CD4-positive, alpha-beta T cell treated with Interleukin-21 for 1 hour (primary cell): ENCODE measurements at regions not wholly inside any gene's neighbourhood (a gene's known extent, or its start where the extent isn't known, plus 50 kb on each side); places are given as distances from the start of the nearest gene placed in this dataset.

Experiments used
- DNase-seq: peaks from one replicate; pipeline ENCODE4 v3.0.0-alpha.2; 2020

DNA sequence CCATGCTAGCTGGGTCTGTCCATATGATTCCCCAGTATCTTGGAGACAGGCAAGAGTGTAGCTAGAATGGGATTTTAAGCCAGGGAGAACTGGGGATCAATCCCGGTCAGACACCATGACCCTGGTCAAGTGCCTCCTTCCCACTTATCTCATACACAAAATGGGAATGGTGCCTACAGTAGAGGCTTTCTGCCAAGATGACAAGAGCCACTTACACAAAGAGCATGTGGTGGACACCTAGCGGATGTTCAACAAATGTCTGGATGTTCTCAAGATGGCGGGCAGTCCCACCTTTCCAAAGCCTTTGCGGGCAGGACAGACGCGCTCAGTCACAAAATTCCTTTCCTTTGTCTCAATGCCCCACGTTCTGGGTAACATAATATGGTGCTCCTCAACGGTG lies 57.3 kb downstream of the MAF start:
- no peak for DNase-seq

DNA sequence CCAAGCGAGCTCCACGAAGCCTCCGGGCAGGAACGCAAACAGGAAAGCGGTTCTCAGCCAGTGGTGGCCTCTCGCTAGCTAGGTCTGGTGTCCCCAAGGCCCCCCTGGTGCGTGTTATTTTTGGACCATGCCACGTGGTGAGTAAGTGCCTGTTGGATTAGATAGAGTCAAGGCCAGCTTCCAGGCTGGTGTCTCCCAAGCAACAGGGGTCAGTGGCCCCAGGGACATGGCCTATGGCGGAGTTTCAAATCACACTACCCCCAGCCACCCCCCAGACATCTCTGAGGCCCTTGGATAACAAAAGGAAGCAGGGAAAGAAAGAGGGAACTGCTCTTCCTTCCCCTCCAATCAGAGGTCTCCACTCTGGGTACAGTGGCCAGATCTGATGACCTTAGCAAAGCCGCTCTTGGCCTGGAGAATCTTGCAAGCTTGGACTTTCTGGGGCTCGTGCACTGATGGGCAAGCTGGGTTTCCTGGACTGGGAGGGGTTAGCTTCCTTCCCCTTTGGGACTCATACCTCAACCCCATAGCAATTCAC lies 58.2 kb downstream of the MAF start:
- DNase-seq: no peak

DNA sequence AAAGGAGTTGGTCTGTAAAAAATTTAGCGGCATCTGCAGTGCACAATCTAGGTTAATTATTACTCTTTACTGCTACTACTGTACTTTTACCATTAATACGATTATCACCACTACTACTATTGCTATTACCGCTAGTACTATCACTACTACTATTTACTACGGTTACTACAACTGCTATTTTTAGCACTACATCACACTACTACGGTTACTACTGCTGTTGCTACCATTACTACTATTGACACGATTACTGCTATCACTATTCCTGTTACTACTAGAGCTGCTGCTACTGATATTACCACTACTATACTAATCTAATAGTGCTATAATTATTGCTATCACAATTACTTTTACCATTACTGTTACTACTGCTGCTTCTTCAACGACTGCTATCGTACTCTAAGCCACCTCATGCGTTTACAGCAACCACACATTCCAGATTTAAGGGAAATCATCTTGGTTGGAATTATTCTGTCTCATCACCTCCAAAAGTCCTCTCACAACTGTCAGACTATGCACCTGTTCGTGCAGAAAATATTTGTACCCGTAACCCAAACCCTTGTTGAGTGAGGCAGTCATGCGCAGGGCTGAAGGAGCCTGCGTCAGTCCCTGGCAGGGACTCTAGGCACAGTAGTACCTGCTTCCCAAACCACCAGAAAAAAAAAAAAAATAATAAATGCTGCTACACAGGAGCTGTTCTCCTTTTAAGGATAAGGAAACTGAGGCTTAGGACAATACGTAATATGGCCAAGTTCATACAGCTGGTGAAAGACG lies 59.5 kb downstream of the MAF start:
- no peak for DNase-seq

DNA sequence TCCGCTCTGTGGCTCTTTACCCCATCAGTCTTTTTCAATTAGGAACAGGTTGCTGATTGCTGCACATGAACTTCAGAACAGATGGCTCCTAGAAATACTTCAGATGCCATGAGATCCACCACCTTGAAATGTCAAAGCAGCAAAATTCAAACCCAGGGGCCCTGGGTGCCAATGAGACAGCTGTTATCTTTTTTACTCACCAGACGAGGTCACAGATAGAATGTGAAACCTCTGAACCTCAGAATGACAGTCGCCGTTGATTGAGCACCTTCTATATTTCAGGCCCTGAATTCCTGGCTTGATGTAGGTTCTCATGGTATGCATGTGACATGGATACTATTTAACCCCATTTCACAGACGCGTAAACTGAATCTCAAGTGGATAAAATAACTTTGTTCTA lies 63.0 kb downstream of the MAF start:
- no peak for DNase-seq

DNA sequence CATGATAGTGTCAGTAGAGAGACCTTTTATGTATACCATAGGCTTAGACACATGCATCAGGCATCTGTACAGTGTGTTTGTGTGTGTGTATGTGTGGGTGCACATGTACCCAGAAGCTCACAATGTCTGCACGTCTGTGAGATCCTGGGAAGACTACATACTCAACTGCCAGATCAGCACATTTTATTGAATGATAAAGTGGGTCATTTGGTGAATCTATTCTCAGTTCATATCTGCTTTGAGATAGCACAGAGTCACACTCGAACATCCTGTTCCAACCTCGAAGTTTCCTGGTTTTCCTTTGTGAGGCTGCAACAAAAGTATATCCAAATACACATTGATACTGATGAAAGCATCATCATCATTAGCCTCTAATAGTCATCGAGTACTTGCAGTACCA lies 63.6 kb downstream of the MAF start:
- DNase-seq: no peak

DNA sequence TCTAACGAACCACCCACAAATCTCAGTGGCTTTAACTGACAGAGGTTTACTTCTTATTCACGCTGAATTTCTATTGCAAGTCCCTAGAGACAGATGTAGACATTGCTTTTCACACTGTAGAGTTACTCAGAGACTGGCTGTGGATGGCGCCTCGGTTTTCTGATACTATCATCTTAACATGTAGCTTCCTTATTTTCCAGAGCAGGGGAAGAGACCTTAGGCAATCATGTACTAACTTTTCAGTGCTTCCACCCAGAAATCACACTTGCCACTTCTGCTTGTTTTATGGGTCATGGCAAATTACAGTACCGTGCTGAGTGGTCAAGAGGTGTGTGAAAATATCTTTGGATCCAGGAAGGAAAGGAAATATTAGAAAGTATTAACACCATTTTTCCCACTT lies 65.4 kb downstream of the MAF start:
- DNase-seq: no peak

DNA sequence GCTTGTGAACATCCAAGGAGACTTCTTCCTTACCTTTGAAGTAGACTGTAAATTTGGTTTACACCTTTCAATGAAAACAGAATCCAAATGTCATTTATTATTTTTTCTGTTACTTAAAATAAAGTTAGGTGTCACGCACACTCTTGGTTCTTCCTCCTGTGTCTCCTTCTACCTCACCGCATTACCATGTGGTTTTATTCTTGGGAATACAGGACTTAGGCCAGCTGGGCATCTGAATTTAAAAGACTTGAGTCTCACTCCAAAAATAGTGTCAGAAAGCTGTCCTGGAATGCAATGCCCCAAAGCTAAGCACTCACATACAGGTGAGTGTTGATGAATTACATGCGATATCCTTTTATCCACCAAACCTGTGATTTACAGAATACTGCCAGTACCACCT lies 66.4 kb downstream of the MAF start:
- DNase-seq: no peak

DNA sequence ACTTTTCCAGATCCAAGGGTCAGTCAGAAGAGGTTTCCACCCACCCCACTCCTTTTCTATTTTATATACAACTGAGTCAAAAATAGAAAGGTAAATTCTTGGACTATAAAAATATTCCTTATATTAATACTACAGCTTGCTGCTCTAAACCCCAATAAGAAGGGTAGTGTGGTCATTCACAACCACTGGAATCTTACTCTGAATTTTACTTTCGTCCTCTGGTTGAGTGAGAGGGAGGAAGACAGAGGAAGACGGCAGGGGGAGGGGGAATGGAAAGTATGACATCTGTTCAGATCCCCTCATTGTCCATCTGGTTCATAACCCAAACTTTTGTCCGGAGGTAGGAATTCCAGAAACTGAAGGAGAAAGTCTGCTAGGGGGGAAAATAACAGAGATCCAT lies 67.2 kb downstream of the MAF start:
- DNase-seq: no peak

DNA sequence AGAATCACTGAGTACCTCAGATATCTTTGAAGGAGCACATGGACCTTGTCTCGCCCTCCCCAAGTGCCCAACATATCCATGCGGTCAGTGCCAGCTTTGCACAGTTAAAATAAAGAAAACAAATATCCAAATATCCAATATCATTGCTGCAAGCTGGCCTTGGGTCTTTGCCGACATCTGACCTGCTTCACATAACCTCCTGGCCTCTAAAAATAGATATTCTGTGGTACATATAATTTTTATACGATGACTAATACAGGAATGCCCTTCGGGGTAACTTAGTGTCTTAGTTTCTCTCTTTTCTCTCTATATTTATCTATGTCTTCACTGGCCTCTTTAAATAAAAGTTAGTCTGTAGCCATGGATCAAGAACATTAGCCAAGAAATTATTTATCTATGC lies 67.8 kb downstream of the MAF start:
- DNase-seq: no peak

DNA sequence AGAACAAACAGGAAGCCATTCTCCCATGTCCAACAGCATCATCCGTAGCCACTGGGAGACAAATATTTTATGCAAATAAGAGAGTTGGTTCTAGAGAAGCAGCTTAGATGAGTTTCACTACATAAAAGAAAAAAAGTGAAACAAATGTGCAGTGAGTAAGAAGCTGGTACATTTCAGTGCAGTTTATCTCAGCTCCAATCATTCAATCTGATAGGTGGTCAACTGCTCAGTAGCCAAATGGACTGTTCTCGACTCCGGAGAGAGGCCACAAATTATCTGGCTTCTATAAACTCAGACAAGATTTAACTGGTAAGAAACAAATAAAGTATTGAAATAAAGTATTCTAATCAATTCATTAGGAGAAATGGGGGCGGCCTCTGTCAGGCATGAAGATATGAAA lies 68.3 kb downstream of the MAF start:
- DNase-seq: no peak

DNA sequence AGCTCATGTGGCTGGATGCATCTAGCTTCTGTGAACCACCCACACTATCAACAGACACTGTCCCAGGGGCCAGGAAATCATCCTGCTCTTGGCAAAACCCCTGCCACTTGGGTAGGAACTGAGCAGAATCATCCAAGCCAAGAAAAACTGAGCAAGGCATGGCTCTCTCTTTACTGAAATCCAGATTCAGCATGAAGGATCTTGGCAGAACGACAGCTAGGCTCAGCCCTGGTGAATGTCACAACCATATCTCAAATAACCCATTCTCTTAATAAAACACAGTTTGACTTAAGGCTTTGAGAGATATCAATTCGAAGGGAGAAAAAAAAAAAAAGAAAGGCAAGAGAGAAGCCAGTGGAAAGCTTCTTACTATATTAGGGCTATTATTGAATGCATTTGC lies 72.2 kb downstream of the MAF start:
- no peak for DNase-seq

DNA sequence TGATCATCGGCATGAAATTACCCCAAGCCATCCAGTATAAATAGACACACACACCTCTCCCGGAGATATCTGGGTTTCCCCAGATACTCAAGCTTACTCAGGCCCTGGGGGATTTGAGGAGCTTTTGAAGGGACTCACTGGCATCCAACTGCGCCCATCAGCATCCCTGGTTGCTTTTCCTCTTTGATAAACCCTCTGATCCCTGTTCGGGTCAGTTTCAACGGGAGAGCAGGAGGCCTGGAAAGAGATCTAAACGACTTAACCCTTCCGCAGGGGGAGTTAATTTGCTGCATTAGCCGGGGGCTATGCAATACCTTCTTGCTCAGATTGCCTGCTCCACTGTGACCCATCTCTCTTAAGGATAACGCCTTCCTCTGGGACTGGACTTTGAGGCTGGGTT lies 76.6 kb downstream of the MAF start:
- no peak for DNase-seq

DNA sequence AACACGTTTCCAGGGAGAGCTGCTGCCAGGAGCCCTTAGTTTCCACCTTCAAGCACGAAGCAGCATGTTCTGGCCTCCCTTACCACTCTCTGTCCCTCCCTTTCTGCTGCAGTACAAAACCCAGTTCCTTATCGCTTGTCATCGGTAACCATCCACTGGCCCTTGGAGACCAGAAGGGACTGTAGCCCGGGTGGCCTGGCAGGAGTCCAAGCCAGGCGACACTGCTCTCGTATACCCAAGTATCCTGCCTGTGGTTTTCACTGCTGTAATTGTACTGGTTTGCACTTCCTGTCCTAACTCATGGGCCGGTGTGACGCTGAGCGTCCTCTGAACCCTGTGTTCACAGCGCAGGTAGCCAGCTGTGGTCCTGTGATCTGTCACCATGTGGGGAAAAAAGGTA lies 81.1 kb downstream of the MAF start:
- DNase-seq: peak; percentile 8

DNA sequence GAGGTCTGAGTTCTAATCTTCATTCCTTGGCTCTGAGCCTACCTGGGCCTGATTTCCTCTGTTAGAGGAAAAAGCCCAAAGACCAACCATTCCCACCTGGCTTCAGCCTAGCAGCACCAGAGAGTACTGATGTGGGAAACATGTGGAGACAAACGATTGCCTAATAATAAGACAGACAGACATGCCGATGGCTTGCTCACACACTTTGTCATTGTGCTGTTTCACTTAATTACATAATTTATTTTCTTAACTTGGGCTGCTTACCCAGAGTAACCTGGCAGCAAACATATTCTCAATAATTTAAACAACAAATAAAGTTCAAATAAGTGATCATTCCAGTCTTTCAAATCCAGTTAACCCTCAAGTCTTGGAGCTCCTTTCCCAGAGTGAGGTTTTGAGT lies 83.4 kb downstream of the MAF start:
- DNase-seq: no peak

DNA sequence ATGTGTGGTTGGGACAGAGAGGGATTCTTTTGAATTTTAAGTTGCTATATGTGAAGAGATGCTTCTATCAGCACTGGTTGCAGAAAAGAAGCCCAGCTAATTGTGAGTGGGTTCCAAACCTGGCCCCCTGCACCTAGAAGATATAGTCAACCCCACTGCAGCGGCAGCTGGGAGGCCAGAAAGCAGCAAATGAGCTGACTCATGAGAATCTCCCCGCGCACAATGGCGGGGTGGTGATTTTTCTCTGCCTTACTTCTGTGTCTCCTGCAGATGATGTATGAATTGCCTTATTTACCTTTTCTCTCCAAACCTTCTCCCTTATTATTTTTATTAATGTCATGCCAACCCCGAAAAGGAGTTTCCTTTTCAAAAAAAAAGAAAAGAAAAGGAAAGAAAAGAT lies 89.7 kb downstream of the MAF start:
- no peak for DNase-seq

DNA sequence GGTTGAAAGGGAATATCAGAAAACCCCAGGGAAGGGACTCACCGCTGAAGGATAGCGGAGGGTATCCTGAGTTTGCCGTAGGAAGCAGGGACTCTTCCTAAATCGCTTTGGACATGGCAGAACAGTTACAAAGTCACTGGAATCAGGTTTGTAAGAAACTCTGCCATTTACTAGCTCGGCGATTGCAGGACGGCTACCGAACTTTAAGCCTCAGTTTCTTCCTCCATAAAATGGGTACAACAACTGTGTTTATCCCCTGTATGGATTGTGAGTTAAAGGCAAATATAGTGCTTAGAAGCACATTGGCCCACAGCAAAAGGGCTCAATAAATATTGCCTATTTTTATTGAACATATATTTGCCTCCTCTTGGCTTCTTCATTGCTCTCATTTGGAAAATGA lies 90.6 kb downstream of the MAF start:
- no peak for DNase-seq

DNA sequence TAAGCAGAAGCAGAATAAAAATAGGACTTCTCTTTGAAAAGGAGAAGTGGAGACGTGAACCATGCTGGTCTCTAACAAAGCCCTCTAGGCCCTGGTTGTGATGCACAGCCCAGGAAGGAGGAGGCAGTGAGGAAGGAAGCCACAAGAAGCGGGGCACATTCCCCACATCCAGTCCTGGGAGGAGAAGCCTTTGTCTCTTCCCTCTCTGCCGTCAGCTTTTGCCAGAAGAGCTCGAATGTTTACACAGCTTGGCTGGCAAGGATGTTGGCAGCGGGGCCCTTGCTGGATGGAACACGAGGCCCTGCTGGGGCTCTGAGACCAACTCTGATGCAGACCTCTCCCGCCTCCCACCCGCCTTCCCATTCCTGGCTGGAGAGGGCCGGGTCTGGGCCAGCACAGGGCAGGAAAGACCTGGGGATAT lies 91.3 kb downstream of the MAF start:
- no peak for DNase-seq

DNA sequence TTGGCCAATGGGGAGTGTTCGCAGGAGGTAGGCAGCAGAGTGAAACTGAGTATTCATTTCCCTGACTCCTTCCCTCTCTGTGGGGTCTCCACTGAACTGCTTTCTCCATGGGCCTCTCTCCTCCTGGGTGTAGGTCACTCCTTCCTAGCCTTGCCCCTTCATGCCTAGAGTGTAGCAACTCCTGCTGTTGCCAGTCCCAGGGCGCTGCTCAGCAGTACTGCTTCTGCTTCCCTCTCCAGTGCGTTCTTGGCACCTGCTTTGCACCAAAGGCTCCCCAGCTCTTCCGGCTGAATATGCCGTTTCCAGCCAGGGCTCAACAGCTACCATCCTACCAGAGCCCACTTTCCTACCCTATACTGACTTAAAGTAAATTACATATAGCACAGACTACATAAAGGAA lies 92.2 kb downstream of the MAF start:
- DNase-seq: no peak

DNA sequence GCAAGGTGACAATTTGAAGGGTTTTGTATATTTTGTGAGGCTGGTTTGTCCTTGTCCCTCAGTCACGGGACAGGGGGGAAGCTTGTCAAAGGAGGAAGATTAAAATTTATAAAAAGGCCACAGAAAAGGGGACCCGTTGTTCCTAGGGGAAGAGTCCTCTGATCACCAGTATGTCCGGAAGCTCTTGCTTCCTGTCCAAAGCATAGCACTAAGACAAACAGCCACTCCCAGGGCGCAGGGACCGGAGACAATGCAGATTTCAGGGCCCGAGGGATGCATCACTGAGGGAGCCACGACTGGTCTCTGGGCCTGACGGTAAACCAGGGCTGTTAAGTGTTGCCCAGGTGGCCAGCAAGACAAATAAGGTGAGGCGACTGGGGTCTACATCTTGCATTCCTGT lies 95.2 kb downstream of the MAF start:
- no peak for DNase-seq

DNA sequence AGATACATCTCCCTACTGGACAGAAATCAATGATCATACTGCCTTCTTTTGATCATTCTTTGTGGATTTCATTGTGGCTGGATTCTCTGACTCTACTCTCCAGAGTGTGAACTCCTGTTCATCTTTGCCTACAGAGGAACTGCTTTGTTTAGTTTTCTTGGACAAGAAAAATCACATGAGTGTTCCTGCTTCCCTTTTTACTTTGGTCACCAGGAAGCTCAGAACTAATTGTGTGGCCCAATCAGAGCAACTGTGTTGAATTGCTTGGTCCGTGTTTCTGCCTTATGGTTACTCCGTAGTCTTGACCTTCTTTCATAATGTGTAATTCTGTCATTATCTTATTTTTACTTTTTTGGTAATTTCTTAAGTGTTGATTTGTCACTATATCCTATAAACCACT lies 97.0 kb downstream of the MAF start:
- DNase-seq: no peak

DNA sequence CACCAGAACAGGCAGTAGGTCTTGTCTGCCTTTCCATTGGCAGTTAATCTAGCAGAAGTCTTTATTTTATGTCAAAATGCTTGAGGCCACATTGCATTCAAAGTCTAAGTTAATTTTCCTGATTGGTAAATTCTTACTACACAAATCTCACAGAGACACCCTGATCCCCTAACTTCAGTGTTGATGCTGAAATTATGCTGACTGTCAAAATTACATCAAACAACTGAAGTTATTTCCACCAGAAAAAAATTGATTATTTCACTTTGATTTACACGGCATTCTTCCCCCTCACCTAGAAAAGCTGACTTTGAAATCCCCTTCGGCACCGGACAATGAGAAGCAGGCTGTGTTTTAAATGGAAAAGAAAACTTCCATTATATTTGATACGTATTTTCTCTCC lies 99.1 kb downstream of the MAF start:
- DNase-seq: no peak

DNA sequence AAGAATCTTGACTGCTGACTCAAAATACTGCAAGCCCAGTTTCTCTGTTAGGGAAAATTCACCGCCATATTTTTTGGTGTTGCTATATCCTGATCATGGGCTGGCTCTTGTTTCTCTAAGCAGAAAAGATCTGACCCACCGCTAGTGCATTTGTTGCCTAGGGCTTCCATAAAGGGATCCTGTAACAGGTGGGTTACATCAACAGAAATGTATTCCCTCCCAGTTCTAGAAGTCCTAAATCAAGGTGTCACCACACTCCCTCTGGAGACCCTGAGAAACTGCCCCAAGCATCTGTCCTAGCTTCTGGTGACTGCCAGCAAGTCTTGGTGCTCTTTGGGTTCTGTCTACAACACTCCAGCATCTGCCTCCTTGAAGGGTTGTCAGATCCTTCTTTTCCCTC lies 99.7 kb downstream of the MAF start:
- no peak for DNase-seq

DNA sequence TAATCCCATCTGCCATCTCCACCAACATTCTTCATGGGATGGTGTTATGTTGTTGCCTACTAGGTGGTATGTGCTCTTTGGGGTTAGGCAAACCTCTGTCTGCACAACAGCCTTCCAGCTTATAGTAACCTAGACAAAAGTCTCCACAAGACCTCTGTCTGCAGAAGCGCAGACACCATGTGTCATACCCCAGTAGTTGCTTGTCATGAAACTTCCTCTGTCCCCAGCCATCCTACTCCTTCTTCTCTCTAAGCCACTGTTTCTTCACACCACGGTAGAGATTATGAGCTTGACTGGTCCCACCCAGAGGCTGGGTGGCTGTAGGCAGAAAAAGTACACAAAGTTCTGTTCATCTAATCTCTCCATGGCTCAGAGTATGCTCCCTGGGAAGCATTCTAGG lies 100.3 kb downstream of the MAF start:
- no peak for DNase-seq

DNA sequence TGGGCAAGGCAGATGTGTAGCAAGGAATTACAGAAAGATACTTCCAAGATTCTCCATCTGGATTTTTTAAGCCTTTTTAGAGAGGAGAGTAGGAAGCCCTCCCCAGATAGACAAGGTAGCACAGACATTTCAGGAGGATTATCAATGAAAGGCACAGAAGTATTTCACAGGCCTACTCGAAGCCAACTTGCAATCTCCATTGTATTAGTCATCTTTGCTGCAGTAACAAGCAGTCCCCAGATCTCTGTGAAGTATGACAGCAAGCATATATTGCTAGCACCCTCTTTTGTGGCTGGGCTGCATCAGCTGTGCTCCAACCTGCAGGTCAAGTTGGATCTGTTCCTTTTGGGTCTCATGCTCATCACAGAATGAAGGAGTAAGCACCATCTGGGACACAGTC lies 101.6 kb downstream of the MAF start:
- no peak for DNase-seq

DNA sequence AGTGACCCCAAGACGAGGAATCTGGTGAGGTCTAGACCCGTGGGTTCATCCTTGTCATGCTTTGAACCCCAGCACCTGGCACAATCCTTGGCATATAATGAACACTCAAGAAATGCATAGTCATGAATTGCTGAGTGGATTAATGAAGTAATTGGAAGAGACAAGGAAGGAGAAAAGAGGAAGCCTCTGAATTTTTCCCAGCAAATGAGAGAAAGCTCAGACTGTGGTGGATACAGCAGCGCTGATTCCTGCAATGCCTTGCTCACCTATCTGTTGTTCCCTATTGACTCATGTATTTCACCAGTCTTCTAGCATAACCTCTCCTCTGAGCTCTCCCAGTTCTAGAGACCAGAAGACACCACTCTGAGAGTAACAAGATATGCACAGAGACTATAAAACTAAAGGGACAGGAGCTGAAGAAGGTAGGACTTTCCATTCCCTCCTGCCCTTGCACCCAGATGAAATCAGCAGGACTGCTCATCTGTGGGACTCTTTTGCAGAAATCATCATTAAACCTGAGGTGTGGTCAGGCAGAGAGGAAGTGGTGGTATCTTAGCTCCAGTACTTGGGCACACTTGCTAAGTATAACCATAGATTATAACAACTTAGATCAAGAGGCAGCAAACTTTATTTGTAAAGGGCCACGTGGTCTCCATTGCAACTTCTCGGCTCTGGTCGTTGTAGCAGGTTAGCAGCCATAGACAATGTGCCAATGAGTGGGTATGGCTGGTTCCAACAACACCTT lies 102.8 kb downstream of the MAF start:
- DNase-seq: peak; percentile 6
